ENCODE measurements at regions not wholly inside any gene's neighbourhood (a gene's known extent, or its start where the extent isn't known, plus 50 kb on each side); places are given as distances from the start of the nearest gene placed in this dataset.

- Histone ChIP-seq H3K36me3 (ENCODE audit: control insufficient read depth in 2 of 3, insufficient read depth in 3 of 3, low read length in 3 of 3) (no peaks in the 10 kb centered on the region), H3K4me1 (ENCODE audit: control insufficient read depth in 2 of 3, insufficient read depth in 2 of 3, low read depth in 1 of 3, low read length in 3 of 3) (no peaks in the 10 kb centered on the region), H3K27ac (ENCODE audit: low read depth in 2 of 2, low read length in 2 of 2) (no peak overlapping the region), H3K27me3 (ENCODE audit: control insufficient read depth, insufficient read depth, low read length) (no peaks in the 10 kb centered on the region), H3K9ac (ENCODE audit: low read length in 3 of 3) (no peak overlapping the region), H3K4me3 (ENCODE audit: low read length in 3 of 3) (no peak overlapping the region), H3K9me3 (ENCODE audit: control insufficient read depth in 2 of 3, insufficient read depth in 1 of 3, low read length in 3 of 3) (no peaks in the 10 kb centered on the region)
- intact Hi-C loops (cut with DNase I) = no loop called here
- no peak for TF ChIP-seq CTCF (IDR thresholded peaks at IDR 0.05; ENCODE audit: borderline replicate concordance, extremely low read depth, insufficient read depth)
- no peak for FAIRE-seq
- DNase-seq = no peak
Observed at GRCh38 chrX:142804085-142804484, 221.6 kb upstream of the SPANXN4 start.

GRCh38 chrX:142819461-142819860 is 206.3 kb upstream of the SPANXN4 start:
- Histone ChIP-seq H3K27ac (ENCODE audit: low read depth in 2 of 2, low read length in 2 of 2) (no peak overlapping the region), H3K4me3 (ENCODE audit: low read length in 3 of 3) (no peak overlapping the region), H3K9me3 (ENCODE audit: control insufficient read depth in 2 of 3, insufficient read depth in 1 of 3, low read length in 3 of 3) (no peaks in the 10 kb centered on the region), H3K36me3 (ENCODE audit: control insufficient read depth in 2 of 3, insufficient read depth in 3 of 3, low read length in 3 of 3) (no peaks in the 10 kb centered on the region), H3K9ac (ENCODE audit: low read length in 3 of 3) (no peak overlapping the region), H3K27me3 (ENCODE audit: control insufficient read depth, insufficient read depth, low read length) (no peaks in the 10 kb centered on the region), H3K4me1 (ENCODE audit: control insufficient read depth in 2 of 3, insufficient read depth in 2 of 3, low read depth in 1 of 3, low read length in 3 of 3) (no peaks in the 10 kb centered on the region)
- intact Hi-C loops (cut with DNase I) = no loop called here
- DNase-seq = no peak
- no peak for TF ChIP-seq CTCF (IDR thresholded peaks at IDR 0.05; ENCODE audit: borderline replicate concordance, extremely low read depth, insufficient read depth)
- FAIRE-seq = no peak

- Histone ChIP-seq H3K9ac (ENCODE audit: low read length in 3 of 3) (no peak overlapping the region), H3K4me3 (ENCODE audit: low read length in 3 of 3) (no peak overlapping the region), H3K9me3 (ENCODE audit: control insufficient read depth in 2 of 3, insufficient read depth in 1 of 3, low read length in 3 of 3) (no peaks in the 10 kb centered on the region), H3K27me3 (ENCODE audit: control insufficient read depth, insufficient read depth, low read length) (no peaks in the 10 kb centered on the region), H3K4me1 (ENCODE audit: control insufficient read depth in 2 of 3, insufficient read depth in 2 of 3, low read depth in 1 of 3, low read length in 3 of 3) (no peaks in the 10 kb centered on the region), H3K36me3 (ENCODE audit: control insufficient read depth in 2 of 3, insufficient read depth in 3 of 3, low read length in 3 of 3) (no peaks in the 10 kb centered on the region), H3K27ac (ENCODE audit: low read depth in 2 of 2, low read length in 2 of 2) (no peak overlapping the region)
- no peak for DNase-seq
- no peak for FAIRE-seq
- intact Hi-C loops (cut with DNase I) = no loop called here
- no peak for TF ChIP-seq CTCF (IDR thresholded peaks at IDR 0.05; ENCODE audit: borderline replicate concordance, extremely low read depth, insufficient read depth)
Observed at GRCh38 chrX:142828129-142828528, 197.6 kb upstream of the SPANXN4 start.

GRCh38 chrX:142831961-142832530 is 193.7 kb upstream of the SPANXN4 start:
- intact Hi-C loops (cut with DNase I) = no loop called here
- peak in 2 of 5 donors; percentile 3 to 49 for DNase-seq
- no peak overlapping the region for H3K27ac ChIP-seq (ENCODE audit: low read depth in 2 of 2, low read length in 2 of 2)
- no peak overlapping the region for H3K9ac ChIP-seq (ENCODE audit: low read length in 3 of 3)
- H3K9me3 ChIP-seq (ENCODE audit: control insufficient read depth in 2 of 3, insufficient read depth in 1 of 3, low read length in 3 of 3) = no peaks in the 10 kb centered on the region
- no peaks in the 10 kb centered on the region for H3K27me3 ChIP-seq (ENCODE audit: control insufficient read depth, insufficient read depth, low read length)
- no peaks in the 10 kb centered on the region for H3K36me3 ChIP-seq (ENCODE audit: control insufficient read depth in 2 of 3, insufficient read depth in 3 of 3, low read length in 3 of 3)
- H3K4me1 ChIP-seq (ENCODE audit: control insufficient read depth in 2 of 3, insufficient read depth in 2 of 3, low read depth in 1 of 3, low read length in 3 of 3) = no peaks in the 10 kb centered on the region
- no peak for TF ChIP-seq CTCF (IDR thresholded peaks at IDR 0.05; ENCODE audit: borderline replicate concordance, extremely low read depth, insufficient read depth)
- H3K4me3 ChIP-seq (ENCODE audit: low read length in 3 of 3) = no peak overlapping the region
- peak; percentile 57 for FAIRE-seq
